GM19455 (cell line): ENCODE measurements at regions not wholly inside any gene's neighbourhood (a gene's known extent, or its start where the extent isn't known, plus 50 kb on each side); places are given as distances from the start of the nearest gene placed in this dataset.
"Not testable (repeated sequence)": the region's sequence is repeated elsewhere in the genome, so short reads cannot be mapped to it uniquely, and the experiment has no call there.

ENCODE experiments used
- ATAC-seq: cut with Tn5 transposase; IDR thresholded peaks from one replicate; pipeline ENCODE4 v1.9.1; 2021; ENCODE audit not compliant: unreplicated experiment

GRCh38 chr13:89521672-89522071, 1825.8 kb upstream of the MIR17HG start:
- ATAC-seq = not testable (repeated sequence)

GRCh38 chr13:89541091-89542030, 1806.1 kb upstream of the MIR17HG start:
- ATAC-seq = no peak

GRCh38 chr13:89550938-89551337, 1796.5 kb upstream of the MIR17HG start:
- ATAC-seq = no peak

GRCh38 chr13:89554801-89555200, 1792.7 kb upstream of the MIR17HG start:
- ATAC-seq = no peak

- no peak for ATAC-seq
These were observed 1781.9 kb upstream of the MIR17HG start for GRCh38 chr13:89565476-89566100.

GRCh38 chr13:89567025-89567424, 1780.5 kb upstream of the MIR17HG start:
- no peak for ATAC-seq

- ATAC-seq = no peak
These were observed 1779.2 kb upstream of the MIR17HG start for GRCh38 chr13:89568276-89568675.

- ATAC-seq = no peak
These were observed 1778.7 kb upstream of the MIR17HG start for GRCh38 chr13:89568746-89569145.

- no peak for ATAC-seq
These were observed 1775.8 kb upstream of the MIR17HG start for GRCh38 chr13:89571676-89572075.

- no peak for ATAC-seq
These were observed 1773.4 kb upstream of the MIR17HG start for GRCh38 chr13:89574077-89574476.

GRCh38 chr13:89577301-89577700, 1770.2 kb upstream of the MIR17HG start:
- ATAC-seq = no peak

GRCh38 chr13:89584058-89584620, 1763.3 kb upstream of the MIR17HG start:
- no peak for ATAC-seq

- ATAC-seq = no peak
These were observed 1744.8 kb upstream of the MIR17HG start for GRCh38 chr13:89602655-89603054.

GRCh38 chr13:89603187-89603586, 1744.3 kb upstream of the MIR17HG start:
- no peak for ATAC-seq

GRCh38 chr13:89609318-89609717, 1738.2 kb upstream of the MIR17HG start:
- ATAC-seq = no peak

- no peak for ATAC-seq
These were observed 1737.2 kb upstream of the MIR17HG start for GRCh38 chr13:89610331-89610730.

- no peak for ATAC-seq
These were observed 1736.6 kb upstream of the MIR17HG start for GRCh38 chr13:89610881-89611280.

- no peak for ATAC-seq
These were observed 1719.5 kb upstream of the MIR17HG start for GRCh38 chr13:89627996-89628395.

- ATAC-seq = no peak
These were observed 1718.9 kb upstream of the MIR17HG start for GRCh38 chr13:89628567-89628966.

GRCh38 chr13:89650226-89650625, 1697.3 kb upstream of the MIR17HG start:
- ATAC-seq = no peak

GRCh38 chr13:89660752-89661151, 1686.7 kb upstream of the MIR17HG start:
- no peak for ATAC-seq

GRCh38 chr13:89673789-89674311, 1673.6 kb upstream of the MIR17HG start:
- no peak for ATAC-seq
